22Rv1 (cell line): ENCODE measurements at regions not wholly inside any gene's neighbourhood (a gene's known extent, or its start where the extent isn't known, plus 50 kb on each side); places are given as distances from the start of the nearest gene placed in this dataset.

Experiments used
- CTCF ChIP-seq: fragments of 450-650 bp; IDR thresholded peaks from 2 replicates; pipeline ENCODE4 v1.5.1; 2017; ENCODE audit warnings: mild to moderate bottlenecking
- ZFX ChIP-seq: fragments of 450-650 bp; IDR thresholded peaks from 2 replicates; pipeline ENCODE4 v1.6.1; 2017; ENCODE audit warnings: antibody characterized with exemption, borderline replicate concordance

- no peak for TF ChIP-seq CTCF
- no peak for TF ChIP-seq ZFX
Observed at GRCh38 chr1:97013941-97014340, 292.4 kb downstream of the PTBP2 start.
